Duodenal mucosa (tissue), 2 donors: ENCODE measurements at regions not wholly inside any gene's neighbourhood (a gene's known extent, or its start where the extent isn't known, plus 50 kb on each side); places are given as distances from the start of the nearest gene placed in this dataset.

Experiments used
- H3K27ac ChIP-seq: one replicate; pipeline ENCODE4 v1.7.0; 2013; ENCODE audit warnings: low read depth, low read length
- H3K27me3 ChIP-seq, 2 donors: one replicate each; pipeline ENCODE4 v1.7.0; 2013; ENCODE audit warnings: low read length in 2 of 2, control low read depth in 1 of 2; ENCODE audit not compliant: insufficient read depth in 2 of 2, control insufficient read depth in 1 of 2
- H3K36me3 ChIP-seq, 2 donors: one replicate each; pipeline ENCODE4 v1.7.0; 2013; ENCODE audit warnings: low read length in 2 of 2, control low read depth in 1 of 2; ENCODE audit not compliant: insufficient read depth in 2 of 2, control insufficient read depth in 1 of 2
- H3K4me1 ChIP-seq, 2 donors: one replicate each; pipeline ENCODE4 v1.7.0; 2013; ENCODE audit warnings: low read length in 2 of 2, control low read depth in 1 of 2; ENCODE audit not compliant: insufficient read depth in 2 of 2, control insufficient read depth in 1 of 2
- H3K4me3 ChIP-seq, 2 donors: one replicate each; pipeline ENCODE4 v1.7.0; 2013; ENCODE audit warnings: low read length in 2 of 2, low read depth in 1 of 2
- H3K9ac ChIP-seq, 2 donors: one replicate each; pipeline ENCODE4 v1.7.0; 2013; ENCODE audit warnings: low read length in 2 of 2, low read depth in 1 of 2
- H3K9me3 ChIP-seq, 2 donors: one replicate each; pipeline ENCODE4 v1.7.0; 2013; ENCODE audit warnings: low read length in 2 of 2, control low read depth in 1 of 2; ENCODE audit not compliant: control insufficient read depth in 1 of 2

DNA sequence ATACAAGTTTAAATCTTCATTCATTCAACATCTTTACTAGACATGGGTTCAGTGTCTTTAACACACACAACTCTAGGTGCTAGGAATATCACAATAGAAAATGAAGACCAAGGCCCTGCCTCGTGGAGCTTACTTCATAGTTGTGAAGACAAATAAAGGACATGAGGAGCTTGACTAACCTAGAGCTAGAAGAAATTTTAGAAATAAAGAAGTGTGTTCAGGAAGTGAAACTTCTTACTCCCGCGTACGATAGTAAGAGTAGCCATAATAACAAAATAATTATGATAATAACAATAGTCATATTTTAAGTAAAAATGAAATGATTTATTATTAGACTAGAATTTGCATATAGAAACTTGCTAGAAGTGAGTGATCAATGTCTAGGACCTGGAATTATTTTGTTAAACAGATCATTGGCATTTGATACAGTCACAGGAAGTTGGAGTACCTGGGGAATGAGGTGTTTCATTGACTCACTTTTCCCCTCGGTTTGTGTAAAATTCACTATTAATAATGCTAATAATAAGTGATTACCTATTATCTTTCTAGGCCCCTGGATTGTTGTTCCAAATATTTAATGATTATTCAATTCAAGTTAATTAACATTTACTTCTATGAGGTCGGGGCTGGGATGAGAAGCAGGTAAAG is 331.3 kb downstream of the NSG2 start:
- Histone ChIP-seq H3K4me3 (no peak overlapping the region), H3K27me3 (peaks cover 0 to 4% of the 10 kb centered on the region in 2 donors), H3K9me3 (no peaks in the 10 kb centered on the region), H3K36me3 (no peaks in the 10 kb centered on the region), H3K27ac (no peak overlapping the region), H3K9ac (no peak overlapping the region), H3K4me1 (no peaks in the 10 kb centered on the region)

DNA sequence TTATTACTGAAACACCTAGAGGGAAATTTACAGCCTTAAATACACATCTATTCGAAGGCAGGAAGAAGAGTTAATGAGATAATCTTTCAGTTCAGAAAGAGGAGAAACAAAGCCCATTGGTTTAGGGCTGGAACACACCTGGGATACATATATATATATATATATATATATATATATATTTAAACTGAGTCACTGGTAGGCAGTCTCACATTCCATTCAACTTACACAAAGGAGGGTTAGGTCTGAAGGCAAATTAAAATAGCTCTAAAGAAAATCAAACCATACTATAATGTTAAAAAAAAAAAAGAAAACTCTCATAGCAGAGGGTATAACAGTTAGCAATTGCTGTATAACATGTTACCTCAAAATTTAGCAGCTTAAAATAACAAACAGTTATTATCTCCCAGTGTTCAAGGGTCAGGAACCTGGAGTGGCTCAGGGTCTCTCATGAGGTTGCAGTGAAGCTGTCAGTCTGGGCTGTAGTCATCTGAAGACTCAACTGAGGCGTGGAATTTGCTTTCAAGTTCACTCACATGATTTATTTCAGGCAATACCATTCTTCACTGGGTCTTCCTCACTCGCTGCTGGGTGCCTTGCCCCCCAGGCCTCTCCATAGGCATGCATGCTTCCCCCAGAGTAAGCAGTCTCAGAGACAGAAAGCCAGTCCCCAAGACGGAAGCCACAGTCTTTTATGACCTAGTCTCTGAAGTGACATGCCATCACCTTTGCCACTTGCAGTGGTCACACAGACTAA is 332.8 kb downstream of the NSG2 start:
- H3K36me3 ChIP-seq, result no peaks in the 10 kb centered on the region
- no peak overlapping the region for H3K9ac ChIP-seq
- no peaks in the 10 kb centered on the region for H3K9me3 ChIP-seq
- no peak overlapping the region for H3K4me3 ChIP-seq
- no peak overlapping the region for H3K27ac ChIP-seq
- H3K27me3 ChIP-seq, result peaks cover 0 to 4% of the 10 kb centered on the region in 2 donors
- H3K4me1 ChIP-seq, result no peaks in the 10 kb centered on the region

DNA sequence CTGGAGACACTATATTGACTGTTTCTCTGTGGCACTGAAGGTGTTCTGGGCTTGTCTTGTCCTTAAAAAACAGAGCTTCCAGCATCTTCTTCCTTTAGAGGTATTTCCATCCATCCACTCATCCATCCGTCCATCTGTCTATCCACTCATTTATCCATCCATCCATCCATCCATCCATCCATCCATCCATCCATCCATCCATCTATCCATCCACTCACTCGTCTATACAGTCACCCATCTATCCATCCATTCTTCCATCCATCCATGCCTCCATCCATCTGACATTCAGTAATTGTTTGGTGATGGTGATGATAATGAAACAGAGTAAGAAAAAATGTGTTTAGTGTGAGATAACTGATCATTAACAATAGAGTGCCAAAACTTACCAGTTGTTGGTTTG is 334.8 kb downstream of the NSG2 start:
- Histone ChIP-seq H3K27me3 (peaks cover 4 to 5% of the 10 kb centered on the region in 2 donors), H3K9me3 (no peaks in the 10 kb centered on the region), H3K27ac (no peak overlapping the region)

GRCh38 chr5:174381241-174381640 is 335.7 kb downstream of the NSG2 start:
- H3K4me1 ChIP-seq, result no peaks in the 10 kb centered on the region
- H3K9me3 ChIP-seq, result no peaks in the 10 kb centered on the region
- no peak overlapping the region for H3K27ac ChIP-seq
- no peak overlapping the region for H3K9ac ChIP-seq
- H3K27me3 ChIP-seq, result peaks cover 4 to 5% of the 10 kb centered on the region in 2 donors
- no peak overlapping the region for H3K4me3 ChIP-seq
- no peaks in the 10 kb centered on the region for H3K36me3 ChIP-seq

More for the DNA sequence above, 334.8 kb downstream of the NSG2 start:
- Histone ChIP-seq H3K36me3 (no peaks in the 10 kb centered on the region), H3K4me3 (no peak overlapping the region), H3K4me1 (no peaks in the 10 kb centered on the region), H3K9ac (no peak overlapping the region)

DNA sequence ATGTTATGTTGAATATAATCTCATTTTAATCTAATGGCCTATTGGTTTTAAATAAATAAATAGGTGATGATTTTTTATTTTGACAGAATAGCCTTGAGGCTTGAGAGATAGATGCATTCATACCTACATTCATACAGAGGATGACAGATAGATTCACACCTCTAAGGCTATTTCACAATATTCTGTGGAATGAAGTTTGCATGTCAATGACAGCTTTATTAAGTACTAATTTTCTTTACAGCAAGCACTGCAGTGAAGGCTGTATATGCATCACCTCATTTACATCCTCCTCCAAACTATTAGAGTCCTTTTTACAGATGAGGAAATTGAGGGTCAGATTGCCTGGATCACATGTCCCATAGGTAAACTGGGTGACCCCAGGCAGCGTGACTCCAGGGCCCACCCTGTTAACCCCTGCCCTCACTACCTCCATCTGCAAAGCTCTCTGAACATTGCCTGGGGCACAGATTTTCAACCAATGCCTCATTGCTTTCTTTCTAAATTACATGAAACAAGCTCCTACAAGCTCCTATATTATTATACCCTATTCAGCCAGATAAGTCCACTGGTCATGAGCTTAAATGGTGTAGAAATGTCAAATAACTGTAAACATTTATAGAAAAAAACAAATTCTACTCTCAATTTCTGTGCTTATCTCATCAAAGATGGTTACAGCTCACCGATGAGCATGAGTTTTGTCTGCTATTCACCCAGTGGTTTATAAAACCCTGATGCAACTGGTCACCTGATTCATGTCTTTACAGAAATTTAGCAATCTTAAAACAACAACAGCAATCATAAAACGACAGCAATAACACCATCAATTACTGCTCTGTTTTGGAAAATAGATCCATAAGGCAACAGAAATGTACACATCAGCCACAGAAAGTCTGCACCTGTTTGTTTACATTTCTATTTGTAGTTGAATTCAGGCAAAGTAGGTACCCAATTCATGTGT is 338.0 kb downstream of the NSG2 start:
- Histone ChIP-seq H3K4me1 (no peaks in the 10 kb centered on the region), H3K4me3 (no peak overlapping the region), H3K36me3 (no peaks in the 10 kb centered on the region), H3K27ac (no peak overlapping the region), H3K9ac (no peak overlapping the region), H3K9me3 (no peaks in the 10 kb centered on the region), H3K27me3 (peaks cover 3 to 5% of the 10 kb centered on the region in 2 donors)

- H3K36me3 ChIP-seq, result no peaks in the 10 kb centered on the region
- peaks cover 0 to 5% of the 10 kb centered on the region in 2 donors for H3K27me3 ChIP-seq
- H3K4me3 ChIP-seq, result no peak overlapping the region
Observed at GRCh38 chr5:174384509-174384947, 339.0 kb downstream of the NSG2 start.

GRCh38 chr5:174386306-174386705 is 338.1 kb upstream of the MSX2 start:
- Histone ChIP-seq H3K4me3 (no peak overlapping the region), H3K27me3 (peaks cover 0 to 5% of the 10 kb centered on the region in 2 donors), H3K36me3 (no peaks in the 10 kb centered on the region), H3K27ac (no peak overlapping the region), H3K9me3 (no peaks in the 10 kb centered on the region), H3K9ac (no peak overlapping the region), H3K4me1 (no peaks in the 10 kb centered on the region)

More at GRCh38 chr5:174384509-174384947, 339.0 kb downstream of the NSG2 start:
- H3K9ac ChIP-seq, result no peak overlapping the region
- no peaks in the 10 kb centered on the region for H3K4me1 ChIP-seq
- no peaks in the 10 kb centered on the region for H3K9me3 ChIP-seq
- H3K27ac ChIP-seq, result no peak overlapping the region

GRCh38 chr5:174386846-174387245 is 337.5 kb upstream of the MSX2 start:
- Histone ChIP-seq H3K4me1 (no peaks in the 10 kb centered on the region), H3K27me3 (peaks cover 0 to 5% of the 10 kb centered on the region in 2 donors), H3K36me3 (no peaks in the 10 kb centered on the region), H3K4me3 (no peak overlapping the region), H3K9me3 (no peaks in the 10 kb centered on the region), H3K27ac (no peak overlapping the region), H3K9ac (no peak overlapping the region)

DNA sequence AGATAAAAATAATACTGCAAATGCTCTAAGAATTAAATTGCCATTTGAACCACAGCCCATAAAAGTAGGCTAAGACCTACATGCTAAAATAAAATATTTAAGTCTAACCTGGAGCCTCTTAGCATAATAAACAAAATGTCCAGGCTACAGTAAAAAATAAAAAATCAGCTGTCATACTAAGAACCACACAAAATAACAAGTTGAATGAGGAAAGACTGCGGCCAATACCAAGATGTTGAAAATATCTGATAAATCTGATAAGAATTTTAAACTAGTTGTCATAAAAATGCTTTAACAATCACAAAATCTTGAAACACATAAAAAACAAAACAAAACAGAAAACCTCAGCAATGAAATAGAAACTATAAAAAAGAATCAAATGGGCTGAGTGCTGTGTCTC is 336.9 kb upstream of the MSX2 start:
- no peaks in the 10 kb centered on the region for H3K36me3 ChIP-seq
- peaks cover 0 to 5% of the 10 kb centered on the region in 2 donors for H3K27me3 ChIP-seq
- H3K9ac ChIP-seq, result no peak overlapping the region
- H3K4me3 ChIP-seq, result no peak overlapping the region
- H3K4me1 ChIP-seq, result no peaks in the 10 kb centered on the region
- H3K27ac ChIP-seq, result no peak overlapping the region
- no peaks in the 10 kb centered on the region for H3K9me3 ChIP-seq
